Fibroblast of lung (primary cell): ENCODE measurements at regions not wholly inside any gene's neighbourhood (a gene's known extent, or its start where the extent isn't known, plus 50 kb on each side); places are given as distances from the start of the nearest gene placed in this dataset.

Experiments
- DNase-seq, 2 donors: peaks; one replicate each; pipeline versions ENCODE4 v3.0.0 to v3.0.0-alpha.2; 2010; ENCODE audit warnings: low read depth in 2 of 2
- H2AFZ ChIP-seq: 2 replicates; pipeline ENCODE4 v1.5.1; 2012; ENCODE audit warnings: low read length, control low read depth, inconsistent platforms
- H3K27ac ChIP-seq: 2 replicates; pipeline ENCODE4 v1.5.1; 2011; ENCODE audit warnings: low read length, control low read depth; ENCODE audit not compliant: insufficient read depth
- H3K27me3 ChIP-seq: 2 replicates; pipeline ENCODE4 v1.5.1; 2011; ENCODE audit warnings: mild to moderate bottlenecking, low read length; ENCODE audit not compliant: control insufficient read depth, insufficient read depth
- H3K36me3 ChIP-seq: 2 replicates; pipeline ENCODE4 v1.5.1; 2011; ENCODE audit warnings: low read length; ENCODE audit not compliant: control insufficient read depth, insufficient read depth
- H3K4me1 ChIP-seq: 2 replicates; pipeline ENCODE4 v1.5.1; 2011; ENCODE audit warnings: low read length; ENCODE audit not compliant: control insufficient read depth, insufficient read depth; ENCODE audit errors: extremely low read depth
- H3K4me2 ChIP-seq: 2 replicates; pipeline ENCODE4 v1.5.1; 2011; ENCODE audit warnings: low read length, control low read depth; ENCODE audit not compliant: insufficient read depth; ENCODE audit errors: extremely low read depth
- H3K4me3 ChIP-seq, 4 experiments: fragments of 200-600 bp in 1 of 4; sonication (generic) in 1 of 4; replicated peaks in 1 of 4; 2 replicates each; pipeline ENCODE4 v1.5.1; 2011 to 2016; ENCODE audit warnings: low read length in 4 of 4, low read depth in 3 of 4, mild to moderate bottlenecking in 3 of 4, control low read depth in 2 of 4, inconsistent platforms in 1 of 4, mixed read lengths in 1 of 4; ENCODE audit not compliant: insufficient read depth in 1 of 4; ENCODE audit errors: control extremely low read depth in 1 of 4
- H3K79me2 ChIP-seq: 2 replicates; pipeline ENCODE4 v1.5.1; 2012; ENCODE audit warnings: mild to moderate bottlenecking, low read length, inconsistent platforms; ENCODE audit not compliant: control insufficient read depth, insufficient read depth
- H3K9ac ChIP-seq: 2 replicates; pipeline ENCODE4 v1.5.1; 2011; ENCODE audit warnings: mild to moderate bottlenecking, low read length, control low read depth; ENCODE audit not compliant: insufficient read depth
- H3K9me3 ChIP-seq: 2 replicates; pipeline ENCODE4 v1.5.1; 2012; ENCODE audit warnings: low read depth, low read length; ENCODE audit not compliant: control insufficient read depth, insufficient read depth
- H4K20me1 ChIP-seq: 2 replicates; pipeline ENCODE4 v1.5.1; 2011; ENCODE audit warnings: low read length; ENCODE audit not compliant: control insufficient read depth, insufficient read depth; ENCODE audit errors: extremely low read depth
- EZH2 ChIP-seq: IDR thresholded peaks from 2 replicates; pipeline ENCODE4 v1.5.1; 2012; ENCODE audit warnings: low read length, control low read depth, mild to moderate bottlenecking; ENCODE audit errors: missing control alignments
- TF ChIP-seq, protein P1 (sequence below), 2 donors: IDR thresholded peaks in 1 of 2; conservative IDR thresholded peaks in 1 of 2; 1 replicate in 1 of 2; 2 replicates in 1 of 2; pipeline ENCODE4 v1.5.1; 2011 to 2012; ENCODE audit warnings: low read length in 2 of 2, control low read depth in 1 of 2, inconsistent platforms in 1 of 2, low read depth in 1 of 2, mild to moderate bottlenecking in 1 of 2

DNA sequence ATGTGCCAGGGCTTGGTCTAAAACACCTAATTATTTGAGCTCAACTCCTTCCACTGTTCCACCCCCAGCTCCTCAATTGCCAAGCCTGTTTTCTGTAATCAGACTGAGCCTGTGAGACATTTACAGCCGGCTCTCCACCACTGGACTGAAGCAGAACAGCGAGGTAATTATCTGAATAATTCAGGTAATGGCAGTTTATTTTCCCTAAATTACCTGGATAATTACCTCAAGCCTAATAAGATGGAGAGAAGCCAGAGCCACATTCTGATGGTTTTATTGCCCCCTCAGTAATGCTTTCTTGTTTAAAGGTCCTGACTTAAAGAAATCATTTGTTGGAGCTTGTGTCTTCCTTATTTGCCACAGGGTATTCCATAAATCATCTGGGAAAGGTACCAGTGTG is 64.2 kb downstream of the FZD4 start:
- Histone ChIP-seq H3K4me1 (no peaks in the 10 kb centered on the region), H3K4me2 (no peak overlapping the region), H3K27me3 (no peaks in the 10 kb centered on the region), H4K20me1 (no peaks in the 10 kb centered on the region), H3K27ac (no peak overlapping the region), H3K9me3 (no peaks in the 10 kb centered on the region), H3K79me2 (no peaks in the 10 kb centered on the region), H3K36me3 (no peaks in the 10 kb centered on the region), H3K4me3 (no peak overlapping the region), H3K9ac (no peak overlapping the region), H2AFZ (no peak overlapping the region)
- TF ChIP-seq, protein P1, sequence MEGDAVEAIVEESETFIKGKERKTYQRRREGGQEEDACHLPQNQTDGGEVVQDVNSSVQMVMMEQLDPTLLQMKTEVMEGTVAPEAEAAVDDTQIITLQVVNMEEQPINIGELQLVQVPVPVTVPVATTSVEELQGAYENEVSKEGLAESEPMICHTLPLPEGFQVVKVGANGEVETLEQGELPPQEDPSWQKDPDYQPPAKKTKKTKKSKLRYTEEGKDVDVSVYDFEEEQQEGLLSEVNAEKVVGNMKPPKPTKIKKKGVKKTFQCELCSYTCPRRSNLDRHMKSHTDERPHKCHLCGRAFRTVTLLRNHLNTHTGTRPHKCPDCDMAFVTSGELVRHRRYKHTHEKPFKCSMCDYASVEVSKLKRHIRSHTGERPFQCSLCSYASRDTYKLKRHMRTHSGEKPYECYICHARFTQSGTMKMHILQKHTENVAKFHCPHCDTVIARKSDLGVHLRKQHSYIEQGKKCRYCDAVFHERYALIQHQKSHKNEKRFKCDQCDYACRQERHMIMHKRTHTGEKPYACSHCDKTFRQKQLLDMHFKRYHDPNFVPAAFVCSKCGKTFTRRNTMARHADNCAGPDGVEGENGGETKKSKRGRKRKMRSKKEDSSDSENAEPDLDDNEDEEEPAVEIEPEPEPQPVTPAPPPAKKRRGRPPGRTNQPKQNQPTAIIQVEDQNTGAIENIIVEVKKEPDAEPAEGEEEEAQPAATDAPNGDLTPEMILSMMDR (conservative IDR thresholded peaks at IDR 0.05 in 1 of 2, IDR thresholded peaks at IDR 0.05 in 1 of 2; ENCODE audit: low read depth in 1 of 2, low read length in 2 of 2) = no peak
- no peak for TF ChIP-seq EZH2
- no peak for DNase-seq

DNA sequence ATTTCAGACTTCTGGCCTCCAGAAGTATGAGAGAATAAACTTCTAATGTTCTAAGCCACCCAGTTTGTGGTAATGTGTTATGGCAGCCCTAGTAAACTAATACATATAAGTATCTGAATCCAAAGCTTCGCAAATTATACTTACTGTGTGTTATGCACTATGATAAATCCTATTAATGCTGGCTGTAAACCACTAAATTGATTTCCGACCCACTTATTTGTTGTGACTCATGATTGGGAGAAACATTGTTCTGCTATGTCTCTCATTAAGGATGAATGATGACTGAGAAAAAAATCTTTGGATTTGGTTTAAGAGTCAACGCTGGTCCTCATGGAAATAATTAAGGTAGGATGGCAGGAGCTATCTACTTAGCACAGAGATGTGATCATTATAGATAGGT is 62.0 kb downstream of the FZD4 start:
- Histone ChIP-seq H3K9me3 (no peaks in the 10 kb centered on the region), H3K4me3 (no peak overlapping the region), H3K79me2 (no peaks in the 10 kb centered on the region), H4K20me1 (no peaks in the 10 kb centered on the region), H3K36me3 (no peaks in the 10 kb centered on the region), H2AFZ (no peak overlapping the region), H3K9ac (no peak overlapping the region), H3K4me2 (no peak overlapping the region), H3K4me1 (peaks cover 3% of the 10 kb centered on the region), H3K27ac (no peak overlapping the region), H3K27me3 (no peaks in the 10 kb centered on the region)
- no peak for TF ChIP-seq EZH2
- TF ChIP-seq, protein P1 (conservative IDR thresholded peaks at IDR 0.05 in 1 of 2, IDR thresholded peaks at IDR 0.05 in 1 of 2; ENCODE audit: low read depth in 1 of 2, low read length in 2 of 2) = no peak
- no peak for DNase-seq
